ENCODE measurements at regions not wholly inside any gene's neighbourhood (a gene's known extent, or its start where the extent isn't known, plus 50 kb on each side); places are given as distances from the start of the nearest gene placed in this dataset.

DNA sequence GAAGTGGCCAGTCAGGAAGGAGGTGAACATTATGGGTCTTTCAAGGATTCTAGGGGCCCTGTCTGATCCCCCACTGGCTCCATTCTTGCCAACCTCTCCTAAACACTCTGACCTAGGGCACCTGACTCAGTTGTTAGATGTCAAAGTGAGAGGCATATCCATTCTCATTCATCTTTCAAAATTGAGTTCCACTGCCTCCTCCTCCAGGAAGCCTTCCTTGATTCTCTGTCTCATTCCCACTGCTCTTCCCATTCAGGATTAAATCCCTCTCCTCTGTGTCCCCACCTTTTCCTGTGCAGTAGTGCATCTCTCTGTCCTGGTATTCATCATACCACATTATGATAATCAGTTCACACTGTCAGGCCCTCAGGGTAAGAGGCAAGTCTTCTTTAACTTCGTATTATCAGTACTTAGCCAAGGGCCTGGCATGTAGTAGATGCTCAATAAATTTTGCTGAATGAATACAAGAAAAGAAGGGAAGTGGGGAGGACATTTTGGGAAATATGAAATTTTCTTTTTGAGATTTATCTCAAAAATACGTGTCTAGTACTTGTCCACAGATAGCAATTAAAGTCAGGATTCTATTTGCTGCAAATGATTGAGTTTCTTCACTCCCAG is 61.8 kb upstream of the ITPKB start:
- Histone ChIP-seq H3K27me3 (ENCODE audit: control insufficient read depth, insufficient read depth, low read length) (peaks cover 29% of the 10 kb centered on the region), H3K27ac (ENCODE audit: low read depth, low read length) (no peak overlapping the region), H3K4me3 (ENCODE audit: low read depth, low read length) (no peak overlapping the region), H3K9me3 (ENCODE audit: control insufficient read depth, insufficient read depth, low read length) (no peaks in the 10 kb centered on the region)
- CTCF ChIA-PET = interaction anchor here (0.6 kb wide), 1 partner anchor 66 kb away, joined by 6 read pairs; no protein-coding TSS in a partner anchor
- TF ChIP-seq, protein P1, sequence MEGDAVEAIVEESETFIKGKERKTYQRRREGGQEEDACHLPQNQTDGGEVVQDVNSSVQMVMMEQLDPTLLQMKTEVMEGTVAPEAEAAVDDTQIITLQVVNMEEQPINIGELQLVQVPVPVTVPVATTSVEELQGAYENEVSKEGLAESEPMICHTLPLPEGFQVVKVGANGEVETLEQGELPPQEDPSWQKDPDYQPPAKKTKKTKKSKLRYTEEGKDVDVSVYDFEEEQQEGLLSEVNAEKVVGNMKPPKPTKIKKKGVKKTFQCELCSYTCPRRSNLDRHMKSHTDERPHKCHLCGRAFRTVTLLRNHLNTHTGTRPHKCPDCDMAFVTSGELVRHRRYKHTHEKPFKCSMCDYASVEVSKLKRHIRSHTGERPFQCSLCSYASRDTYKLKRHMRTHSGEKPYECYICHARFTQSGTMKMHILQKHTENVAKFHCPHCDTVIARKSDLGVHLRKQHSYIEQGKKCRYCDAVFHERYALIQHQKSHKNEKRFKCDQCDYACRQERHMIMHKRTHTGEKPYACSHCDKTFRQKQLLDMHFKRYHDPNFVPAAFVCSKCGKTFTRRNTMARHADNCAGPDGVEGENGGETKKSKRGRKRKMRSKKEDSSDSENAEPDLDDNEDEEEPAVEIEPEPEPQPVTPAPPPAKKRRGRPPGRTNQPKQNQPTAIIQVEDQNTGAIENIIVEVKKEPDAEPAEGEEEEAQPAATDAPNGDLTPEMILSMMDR (IDR thresholded peaks at IDR 0.05; ENCODE audit: low read depth, low read length) = no peak
- POLR2A ChIA-PET = no interaction called here
- no peak for DNase-seq (ENCODE audit: low read depth, low spot score)

DNA sequence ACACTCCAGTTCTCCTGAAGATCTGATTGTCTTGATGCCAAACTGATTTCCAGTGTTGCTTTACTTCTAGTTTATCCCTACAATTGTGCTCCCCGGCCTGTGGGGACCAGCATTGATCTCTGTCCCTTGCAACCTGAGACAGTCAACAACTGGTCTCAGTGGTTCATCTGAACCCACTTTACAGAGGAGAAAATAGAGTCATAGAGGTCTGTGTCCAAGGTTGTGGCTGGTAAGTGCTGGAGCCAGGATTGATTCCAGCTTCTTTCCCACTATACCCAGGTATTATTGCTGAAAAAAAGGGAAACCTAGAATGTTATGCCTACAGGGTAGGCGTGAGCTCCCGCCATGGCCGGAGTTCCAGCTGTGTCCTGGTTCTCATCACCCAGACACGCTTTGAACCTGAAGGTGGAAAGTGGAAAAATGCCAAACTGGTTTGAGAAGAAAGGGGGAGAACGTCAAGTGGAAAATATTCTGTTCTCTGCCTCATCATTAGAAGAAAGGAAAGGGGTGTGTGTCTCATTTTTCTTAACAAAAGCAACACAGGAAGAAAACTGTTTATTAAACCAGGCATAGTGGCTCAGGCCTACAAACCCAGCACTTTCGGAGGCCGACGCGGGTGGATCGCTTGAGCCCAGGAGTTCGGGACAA is 60.7 kb upstream of the ITPKB start:
- Histone ChIP-seq H3K27me3 (ENCODE audit: control insufficient read depth, insufficient read depth, low read length) (peaks cover 28% of the 10 kb centered on the region), H3K4me3 (ENCODE audit: low read depth, low read length) (no peak overlapping the region), H3K9me3 (ENCODE audit: control insufficient read depth, insufficient read depth, low read length) (no peaks in the 10 kb centered on the region), H3K27ac (ENCODE audit: low read depth, low read length) (no peak overlapping the region)
- TF ChIP-seq, protein P1 (IDR thresholded peaks at IDR 0.05; ENCODE audit: low read depth, low read length) = no peak
- DNase-seq (ENCODE audit: low read depth, low spot score) = no peak
- ChIA-PET CTCF (interaction anchor here (0.6 kb wide), 2 partner anchors 17 to 136 kb away, joined by 3 read pairs; no protein-coding TSS in a partner anchor), POLR2A (no interaction called here)

DNA sequence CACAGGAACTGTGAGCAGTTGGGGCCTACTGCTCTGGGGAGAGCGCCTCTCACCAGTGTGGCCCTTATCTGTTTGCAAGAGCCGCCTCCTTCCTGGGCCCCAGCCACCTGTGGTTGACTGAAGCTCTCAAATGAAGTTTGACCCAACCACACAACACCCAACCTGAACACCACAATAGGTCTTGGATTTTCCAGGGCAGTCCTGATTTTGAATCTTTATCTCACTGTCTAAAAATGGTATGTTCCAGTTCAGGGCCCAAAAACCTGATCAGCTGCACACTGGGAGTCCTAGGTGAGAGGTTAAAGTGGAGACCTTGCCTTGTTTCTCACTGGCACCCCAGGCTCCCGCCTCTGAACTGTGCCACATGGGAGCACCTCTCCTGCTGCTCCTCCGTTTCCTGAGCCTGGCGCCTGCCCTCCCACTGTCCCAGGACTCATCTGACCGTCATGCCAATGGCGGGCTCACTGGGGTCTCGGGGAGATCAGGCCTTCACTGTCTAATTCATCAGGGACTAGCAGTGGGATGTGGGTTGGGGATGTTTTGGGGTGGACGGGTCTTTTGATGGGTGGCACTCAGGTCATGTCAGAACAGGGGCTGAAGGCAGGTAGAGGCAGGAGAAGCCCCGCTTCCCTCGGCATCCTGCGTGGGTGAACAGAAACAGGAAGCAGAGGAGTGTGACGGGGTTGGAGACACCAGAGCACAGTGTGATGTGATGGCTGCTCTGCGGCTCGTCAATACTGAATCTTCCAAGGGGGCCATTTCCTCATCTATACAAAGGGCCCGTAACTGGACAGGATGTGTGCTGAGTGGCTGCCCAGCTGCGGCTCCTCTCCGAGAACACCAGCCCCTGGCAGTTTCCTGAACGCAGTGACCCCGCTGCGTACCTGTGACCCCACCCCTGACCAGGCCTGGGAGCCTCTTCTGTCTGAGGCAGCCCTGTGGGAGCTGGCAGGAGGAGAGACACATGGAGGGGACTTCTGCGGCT is 59.6 kb upstream of the ITPKB start:
- H3K27me3 ChIP-seq (ENCODE audit: control insufficient read depth, insufficient read depth, low read length) = peaks cover 25% of the 10 kb centered on the region
- ChIA-PET POLR2A (no interaction called here), CTCF (no interaction called here)
- no peak overlapping the region for H3K4me3 ChIP-seq (ENCODE audit: low read depth, low read length)
- TF ChIP-seq, protein P1 (IDR thresholded peaks at IDR 0.05; ENCODE audit: low read depth, low read length) = no peak
- no peaks in the 10 kb centered on the region for H3K9me3 ChIP-seq (ENCODE audit: control insufficient read depth, insufficient read depth, low read length)
- DNase-seq (ENCODE audit: low read depth, low spot score) = no peak
- no peak overlapping the region for H3K27ac ChIP-seq (ENCODE audit: low read depth, low read length)

DNA sequence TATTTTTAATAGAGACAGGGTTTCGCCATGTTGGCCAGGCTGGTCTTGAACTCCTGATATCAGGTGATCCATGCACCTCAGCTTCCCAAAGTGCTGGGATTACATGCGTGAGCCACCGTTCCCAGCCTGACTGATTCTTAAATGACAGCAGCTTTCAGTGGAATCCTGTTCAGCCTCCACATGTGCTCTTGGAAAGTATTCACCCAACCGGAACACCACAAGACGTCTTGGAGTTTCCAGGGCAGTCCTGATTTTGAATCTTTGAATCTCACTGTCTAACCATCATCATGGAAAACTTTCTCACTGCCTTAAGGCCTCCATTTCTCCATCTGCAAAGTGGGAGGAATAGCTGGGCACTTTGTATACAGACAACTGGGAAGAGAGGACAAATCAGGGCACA is 58.1 kb upstream of the ITPKB start:
- Histone ChIP-seq H3K4me3 (ENCODE audit: low read depth, low read length) (no peak overlapping the region), H3K9me3 (ENCODE audit: control insufficient read depth, insufficient read depth, low read length) (no peaks in the 10 kb centered on the region), H3K27me3 (ENCODE audit: control insufficient read depth, insufficient read depth, low read length) (peaks cover 18% of the 10 kb centered on the region), H3K27ac (ENCODE audit: low read depth, low read length) (no peak overlapping the region)
- TF ChIP-seq, protein P1 (IDR thresholded peaks at IDR 0.05; ENCODE audit: low read depth, low read length) = no peak
- DNase-seq (ENCODE audit: low read depth, low spot score) = no peak
- POLR2A ChIA-PET = interaction anchor here (0.6 kb wide), 1 partner anchor 1173 kb away, joined by 3 read pairs; no protein-coding TSS in a partner anchor
- CTCF ChIA-PET = no interaction called here

Data from AG04450 (cell line).